Right renal cortex interstitium (tissue), 3 donors: ENCODE measurements at regions not wholly inside any gene's neighbourhood (a gene's known extent, or its start where the extent isn't known, plus 50 kb on each side); places are given as distances from the start of the nearest gene placed in this dataset.

ENCODE experiments used
- DNase-seq, 3 donors: peaks; one replicate each; pipeline ENCODE4 v3.0.0-alpha.2; 2013; ENCODE audit warnings: low read depth in 3 of 3, low spot score in 2 of 3

DNA sequence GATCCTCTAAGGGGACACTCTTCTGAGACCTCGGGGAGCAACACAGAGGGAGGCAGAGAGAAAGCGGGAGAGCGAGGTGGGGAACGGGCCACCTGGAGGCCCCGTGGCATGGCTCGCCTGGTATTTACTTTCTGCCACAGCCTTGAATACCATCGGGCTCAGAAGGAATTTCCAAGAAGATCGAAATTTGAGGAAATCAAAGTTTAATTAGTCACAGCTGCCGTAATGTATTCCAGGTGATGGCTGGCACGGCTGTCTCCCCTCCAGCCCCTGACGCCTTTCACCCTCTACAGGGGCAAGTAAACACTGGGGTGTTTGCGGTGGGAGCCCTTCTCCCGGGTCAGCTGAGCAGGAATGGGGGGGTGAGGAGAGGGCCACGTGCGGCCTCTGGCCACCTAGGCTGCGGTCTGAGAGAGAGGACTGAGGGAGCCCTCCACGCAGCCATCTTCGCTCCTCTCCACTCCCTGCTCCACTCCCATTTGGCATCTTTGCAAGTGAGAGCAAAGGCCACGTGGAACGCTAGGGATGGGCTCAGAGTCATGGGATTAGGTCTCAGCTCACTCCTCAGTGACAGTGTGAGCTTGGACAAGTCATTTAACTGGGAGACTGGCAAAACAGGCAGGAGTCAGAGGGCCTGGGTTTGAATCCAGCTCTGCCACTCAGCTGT lies 125.2 kb downstream of the SYF2 start:
- no peak for DNase-seq

DNA sequence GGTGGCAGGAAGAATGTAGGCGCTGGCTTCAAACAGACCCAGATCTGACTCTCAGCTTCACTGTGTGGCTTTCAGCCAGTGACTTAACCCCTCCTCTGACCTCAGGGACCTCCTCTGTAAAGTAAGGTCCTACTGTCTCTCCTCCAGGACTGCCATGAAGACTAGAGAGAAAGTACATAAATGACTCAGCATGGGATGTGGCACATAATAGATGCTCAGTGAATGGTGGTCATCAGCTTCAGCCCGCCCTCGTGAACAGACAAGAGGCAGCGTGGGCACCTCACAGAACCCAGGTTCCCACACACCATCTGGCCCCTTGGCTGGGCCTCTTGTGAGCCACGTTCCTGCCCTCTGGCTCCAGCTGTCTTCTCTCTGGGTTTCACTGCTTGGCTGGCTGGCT lies 126.0 kb downstream of the SYF2 start:
- DNase-seq = no peak

DNA sequence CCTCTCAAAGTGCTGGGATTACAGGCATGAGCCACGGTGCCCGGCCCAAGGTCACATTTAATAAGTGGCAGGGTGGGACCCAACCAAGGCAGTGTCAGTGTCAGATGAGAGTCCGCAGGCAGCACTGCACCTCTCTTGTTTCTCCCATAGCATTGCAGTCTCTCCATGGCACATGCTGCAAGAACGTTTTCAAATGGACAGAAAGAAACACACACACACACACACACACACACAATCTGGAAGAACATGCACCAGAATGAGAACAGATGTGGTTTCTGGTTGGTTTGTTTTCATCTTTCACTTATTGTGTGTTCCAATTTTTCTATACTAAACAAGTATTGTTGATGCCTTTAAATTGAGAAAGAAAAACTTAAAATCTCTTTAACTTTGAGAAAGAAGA lies 126.5 kb downstream of the SYF2 start:
- no peak for DNase-seq

DNA sequence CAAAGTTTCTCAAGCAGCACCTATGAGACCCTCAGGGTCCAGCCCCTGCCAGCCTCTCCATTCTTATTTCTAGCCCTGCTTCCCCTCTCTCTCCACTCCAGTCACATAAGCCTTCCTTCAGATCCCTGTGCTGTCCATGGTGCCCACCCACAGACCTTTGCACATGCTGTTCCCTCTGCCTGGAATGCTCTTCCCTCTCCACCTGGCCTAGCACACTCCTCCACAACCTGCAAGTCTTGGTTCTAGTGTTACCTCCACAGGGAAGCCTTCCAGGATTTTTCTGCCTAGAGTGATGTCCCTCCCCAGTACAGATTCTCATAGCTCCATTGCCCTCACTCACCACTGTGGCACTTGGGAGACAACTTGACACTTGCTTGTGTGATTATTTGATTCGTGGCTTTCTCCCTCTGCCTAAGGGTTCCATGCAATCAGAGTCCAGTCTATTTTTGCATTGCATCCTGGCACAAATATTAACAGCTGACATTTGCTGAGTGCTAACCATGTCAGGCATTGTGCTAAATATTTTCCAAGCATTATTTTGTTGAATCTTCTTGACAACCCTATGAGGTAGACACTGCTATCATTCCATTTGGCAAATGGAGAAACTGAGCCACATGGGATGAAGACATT lies 127.3 kb downstream of the SYF2 start:
- DNase-seq = no peak

DNA sequence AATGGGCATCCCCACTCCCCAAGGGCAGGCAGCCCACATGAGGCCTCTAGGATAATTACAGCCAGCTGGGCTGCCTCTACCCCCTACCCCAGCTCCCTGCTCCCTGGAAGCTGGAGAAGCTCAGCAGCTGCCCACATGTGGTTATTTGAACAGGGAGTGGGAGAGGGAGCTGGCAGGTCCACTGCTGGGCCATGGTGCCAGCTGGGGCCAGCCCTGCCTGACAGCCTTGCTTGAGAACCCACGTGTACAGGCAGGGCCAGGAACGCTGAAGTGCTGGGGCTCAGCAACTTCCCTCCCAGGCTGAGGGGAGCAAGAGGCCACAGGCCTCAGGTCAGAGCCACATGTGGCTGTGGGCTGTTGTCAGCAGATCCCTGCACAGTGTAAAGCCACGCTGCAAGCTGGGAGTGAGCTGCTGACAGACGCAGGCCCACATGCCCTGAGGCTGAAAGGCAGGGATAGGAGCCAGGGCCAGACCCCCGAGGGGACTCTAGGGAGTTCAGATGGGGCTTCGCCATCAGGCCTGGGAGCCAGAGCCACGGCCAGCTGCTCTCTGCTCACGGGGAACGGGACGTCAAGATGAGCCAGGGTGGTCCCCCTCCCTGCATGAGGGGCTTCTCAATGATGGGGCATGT lies 129.0 kb downstream of the SYF2 start:
- no peak for DNase-seq

DNA sequence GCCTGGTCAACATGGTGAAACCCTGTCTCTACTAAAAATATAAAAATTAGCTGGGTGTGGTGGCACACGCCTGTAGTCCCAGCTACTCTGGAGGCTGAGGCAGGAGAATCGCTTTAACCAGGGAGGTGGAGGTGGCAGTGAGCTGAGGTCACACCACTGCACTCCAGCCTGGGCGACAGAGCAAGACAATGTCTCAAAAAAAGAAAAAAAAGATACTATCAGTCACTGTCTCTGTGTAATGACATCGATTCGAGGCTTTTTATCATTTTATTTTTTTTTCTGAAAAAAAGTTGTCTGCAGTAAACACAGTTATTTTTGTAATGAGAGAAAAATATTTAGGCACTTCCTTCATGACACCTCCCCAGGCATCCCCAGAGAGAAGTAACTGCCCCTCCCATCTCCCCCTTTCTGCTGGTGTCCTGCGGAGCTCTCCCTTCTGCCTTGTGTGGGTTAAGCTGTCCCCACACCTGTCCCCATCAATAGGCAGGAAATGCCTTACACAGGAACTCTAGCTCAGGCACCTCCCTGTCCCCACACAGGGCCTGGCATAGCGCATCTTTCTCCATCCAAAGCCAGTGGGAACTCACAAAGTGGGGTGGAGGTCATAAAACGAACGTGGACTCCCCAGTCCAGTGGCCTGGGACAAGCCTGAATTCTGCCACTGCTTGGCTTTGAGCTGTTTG lies 132.0 kb downstream of the SYF2 start:
- no peak for DNase-seq

DNA sequence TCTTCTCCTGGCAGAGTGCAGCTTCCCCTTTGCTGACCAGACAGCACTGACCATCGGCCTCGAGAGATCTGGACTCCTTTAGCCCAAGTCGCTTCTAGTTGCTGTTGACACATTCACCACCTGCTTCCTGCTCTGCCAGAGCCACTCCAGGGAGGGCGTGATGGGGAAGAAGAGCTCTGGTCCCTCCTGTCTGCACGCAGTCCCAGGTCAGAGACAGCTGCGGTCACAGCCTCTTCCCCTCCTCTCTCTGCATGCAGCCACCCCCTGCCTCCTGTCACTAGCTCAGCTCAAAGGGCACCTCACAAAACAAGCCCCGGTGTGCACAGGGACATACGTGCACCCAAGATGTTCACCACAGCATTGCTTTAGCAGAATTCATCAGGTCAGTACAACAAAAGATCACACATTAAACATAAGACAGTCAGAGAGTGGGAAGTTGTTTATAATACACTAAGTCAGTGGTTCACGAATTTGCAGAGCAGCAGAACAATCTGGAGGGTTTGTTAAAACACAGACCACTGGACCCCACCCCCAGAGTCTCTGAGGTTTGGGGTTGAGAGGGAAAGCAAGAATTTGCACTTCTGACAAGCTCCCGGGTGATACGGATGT lies 132.9 kb downstream of the SYF2 start:
- no peak for DNase-seq

DNA sequence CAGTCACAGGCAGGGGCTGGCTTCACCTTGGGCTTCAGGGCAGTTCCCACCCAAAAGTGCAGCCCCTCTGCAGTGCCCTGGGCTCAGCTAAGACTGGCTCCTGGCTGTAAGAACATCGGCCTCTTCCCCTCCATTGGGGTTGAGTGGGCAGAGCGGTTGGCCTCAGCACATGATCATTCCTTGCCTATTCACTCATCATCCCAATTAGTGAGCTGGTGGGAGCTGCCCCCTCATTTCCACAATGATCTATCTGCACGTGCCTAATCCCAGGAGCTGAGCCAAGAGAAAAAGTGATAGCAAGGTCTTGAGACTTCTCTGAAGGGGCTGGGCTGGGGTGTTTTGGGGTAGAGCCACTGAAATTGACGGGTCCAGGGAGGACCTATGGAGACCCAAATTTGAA lies 133.6 kb downstream of the SYF2 start:
- DNase-seq = no peak

DNA sequence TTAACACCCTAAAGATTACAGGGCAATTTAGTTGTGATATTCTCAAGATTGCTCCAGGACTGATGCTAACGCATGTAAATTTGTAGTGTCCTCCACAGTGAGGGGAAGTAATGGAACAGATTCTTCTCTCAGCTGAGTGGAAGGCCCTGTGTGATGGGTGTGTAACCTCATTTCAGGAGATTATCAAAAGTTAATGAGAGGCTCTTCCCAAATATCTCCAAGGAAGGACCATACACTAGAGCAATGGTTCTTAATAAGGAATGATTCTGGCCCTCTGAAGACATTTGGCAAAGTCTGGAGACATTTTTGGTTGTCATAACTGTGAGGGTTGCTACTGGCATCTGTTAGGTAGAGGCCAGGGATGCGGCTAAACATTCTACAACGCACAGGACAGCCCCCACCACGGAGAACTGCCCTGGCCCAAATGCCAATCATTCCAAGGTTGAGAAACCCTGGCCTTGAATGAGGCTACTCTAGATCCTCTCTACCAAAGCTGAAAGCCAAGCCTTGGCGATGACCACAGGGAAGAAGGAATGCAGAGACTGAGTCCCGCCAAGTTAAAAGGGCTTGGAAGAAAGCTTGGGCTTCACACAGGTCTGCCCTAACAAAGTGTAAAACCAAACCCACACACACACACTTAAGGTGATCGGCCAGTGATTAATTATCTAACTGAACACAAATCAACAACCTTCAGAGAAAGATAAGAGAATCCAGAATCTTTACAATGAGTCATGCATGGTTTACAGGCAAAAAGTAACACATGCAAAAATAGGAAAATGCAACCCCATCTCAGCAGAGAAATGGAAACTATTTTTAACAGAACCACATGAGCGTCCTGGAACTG lies 135.8 kb downstream of the SYF2 start:
- no peak for DNase-seq

DNA sequence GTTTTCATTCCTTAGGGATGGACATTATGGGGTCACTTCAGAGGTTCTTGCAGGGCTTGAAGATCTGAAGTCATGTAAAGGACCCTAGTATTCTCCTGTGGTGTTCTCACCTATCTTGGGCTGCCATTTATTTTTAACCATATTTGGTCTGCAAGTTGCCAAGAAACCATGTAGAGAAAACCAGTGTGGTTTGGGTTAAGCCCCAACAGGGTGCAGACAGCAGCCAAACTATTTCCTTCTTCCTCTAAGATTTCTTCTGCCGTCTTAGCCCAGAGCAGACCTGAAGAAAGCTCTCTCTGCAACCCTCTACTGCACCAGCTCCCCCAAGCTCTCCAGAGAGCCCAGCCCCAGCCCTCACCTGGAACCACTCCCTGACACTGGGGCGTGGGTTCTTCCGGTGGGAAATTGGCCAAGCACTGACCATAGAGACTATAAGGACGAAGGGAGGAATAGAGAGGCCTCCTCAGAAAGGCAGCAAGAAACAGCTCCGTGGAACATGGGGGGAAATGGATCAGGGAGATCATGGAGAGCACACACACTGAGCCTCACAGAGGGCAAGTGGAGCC lies 136.6 kb downstream of the SYF2 start:
- no peak for DNase-seq

DNA sequence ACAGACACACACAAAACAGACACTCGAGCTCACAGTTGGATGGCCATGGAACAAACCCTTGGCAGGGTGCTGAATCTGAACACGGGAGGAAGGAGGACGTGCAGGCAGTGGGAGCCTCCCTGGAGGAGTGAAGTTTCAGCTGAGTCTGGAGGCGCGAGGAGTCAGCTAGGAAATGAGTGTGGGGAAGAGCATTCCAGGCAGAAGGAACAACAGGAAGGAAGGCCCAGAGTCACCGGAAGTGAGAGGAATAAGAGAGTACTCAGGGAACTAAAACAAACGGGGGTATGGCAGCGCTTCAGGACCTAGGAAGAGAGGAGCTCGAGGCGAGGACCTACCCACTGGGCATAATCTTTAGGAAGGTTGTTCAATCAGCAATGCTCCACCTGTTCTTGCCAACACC lies 137.3 kb downstream of the SYF2 start:
- DNase-seq = no peak

DNA sequence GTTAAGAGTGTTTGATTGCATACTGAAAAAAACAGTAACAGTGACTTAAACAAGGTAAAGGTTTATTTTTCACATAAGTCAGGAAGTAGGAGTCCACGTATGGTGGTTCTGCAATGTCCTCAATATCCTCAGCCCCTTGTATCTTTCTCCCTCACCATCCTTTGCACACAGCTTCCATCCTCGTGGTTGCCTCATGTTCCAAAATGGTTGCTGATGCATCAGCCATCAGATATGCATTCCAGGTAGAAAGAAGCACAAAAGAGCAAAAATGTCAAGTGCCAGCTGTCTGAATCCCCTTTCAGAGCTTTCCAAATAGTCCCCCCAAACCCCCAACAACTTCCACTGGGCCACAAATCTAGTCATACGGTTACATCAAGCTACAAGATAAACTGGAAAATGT lies 138.1 kb downstream of the SYF2 start:
- DNase-seq = no peak

DNA sequence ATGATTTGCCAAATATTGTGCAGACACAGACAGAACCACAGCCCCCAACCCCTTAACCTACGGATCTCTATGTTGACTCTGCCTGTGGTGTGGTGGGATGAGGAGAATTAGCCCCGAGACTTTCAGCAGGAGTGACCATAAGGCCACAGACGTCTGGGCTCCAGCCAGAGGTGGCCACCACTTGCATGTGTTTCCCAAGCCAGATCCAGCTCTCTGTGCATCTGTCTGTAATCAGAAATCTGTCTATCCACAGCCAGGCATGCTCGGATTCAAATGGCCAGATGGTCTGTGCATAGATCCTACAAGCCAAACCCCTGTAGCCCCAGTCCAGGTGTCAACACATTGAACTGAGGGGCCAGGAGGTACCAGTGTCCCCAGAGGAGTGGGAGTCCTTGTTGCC lies 140.6 kb downstream of the SYF2 start:
- no peak for DNase-seq

DNA sequence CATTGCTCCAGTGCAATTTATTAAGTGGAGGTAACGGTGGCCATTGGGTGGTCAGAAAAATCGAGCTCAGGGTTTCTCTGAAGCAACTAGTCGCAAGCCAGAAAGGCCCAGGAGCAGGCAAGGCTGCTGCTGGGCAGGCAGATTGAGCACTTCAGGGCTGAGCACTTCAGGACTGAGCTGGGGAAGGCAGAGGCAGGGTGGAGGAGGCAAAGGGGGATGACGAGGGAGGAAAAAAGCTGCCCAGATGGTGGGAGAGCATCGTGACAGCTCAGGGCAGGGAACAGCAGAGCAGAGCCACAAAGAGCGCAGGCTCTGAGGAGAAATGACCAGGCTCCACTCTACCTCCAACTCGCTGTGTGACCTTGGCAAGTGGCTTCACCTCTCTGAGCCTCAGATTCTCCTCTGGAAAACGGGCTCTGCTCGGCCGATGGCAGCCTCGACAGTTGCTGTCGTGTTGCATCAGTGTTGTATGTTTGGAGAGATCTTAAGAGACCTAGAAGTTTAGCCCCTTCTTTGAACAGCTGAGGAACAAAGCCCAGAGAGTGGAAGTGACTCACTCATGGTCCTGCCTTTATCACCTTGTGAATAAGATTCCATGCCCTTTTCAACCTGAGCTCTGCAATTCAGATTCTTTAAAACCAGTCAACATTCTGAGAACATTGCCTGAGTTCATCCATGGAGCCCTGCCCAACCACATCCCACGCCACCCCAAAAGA lies 141.4 kb downstream of the SYF2 start:
- no peak for DNase-seq

DNA sequence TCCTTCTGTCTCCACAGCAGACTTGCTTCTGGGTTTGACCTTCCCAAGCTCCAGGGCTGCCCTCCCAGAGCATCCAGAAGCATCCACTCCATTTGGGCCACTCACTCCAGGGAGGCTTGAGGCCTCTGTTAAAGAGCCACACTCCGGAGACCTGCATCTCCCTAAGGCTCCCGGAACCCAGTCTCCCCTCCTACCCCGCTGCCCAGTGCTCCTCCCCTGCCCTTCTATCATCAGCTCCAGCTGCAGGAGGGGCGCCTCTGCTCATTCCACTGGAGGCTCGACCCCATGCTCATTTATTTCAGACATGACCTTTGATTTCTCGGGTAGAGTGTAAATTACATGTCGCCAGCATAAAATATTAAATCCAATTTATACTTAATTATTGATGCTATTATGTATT lies 142.5 kb downstream of the SYF2 start:
- no peak for DNase-seq

DNA sequence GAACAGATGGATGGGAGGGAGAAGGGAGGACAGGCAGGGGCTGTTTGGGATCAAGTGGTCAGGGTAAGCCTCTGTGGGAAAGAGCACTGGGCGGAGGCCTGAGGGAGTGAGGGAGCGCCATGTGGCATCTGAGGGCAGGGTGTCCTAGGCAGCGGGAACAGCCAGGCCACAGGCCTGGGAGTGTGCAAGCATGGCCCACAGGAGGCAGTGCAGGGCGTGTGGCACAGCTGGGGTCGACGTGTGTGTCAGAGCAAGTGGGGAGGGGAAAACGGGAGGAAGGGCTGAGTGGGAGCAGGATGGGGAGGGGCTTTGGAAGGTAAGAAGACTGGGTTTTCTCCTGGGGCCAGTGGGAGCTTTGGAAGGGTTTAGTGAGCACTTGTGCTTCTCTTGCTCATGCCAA lies 143.4 kb downstream of the SYF2 start:
- DNase-seq = no peak

DNA sequence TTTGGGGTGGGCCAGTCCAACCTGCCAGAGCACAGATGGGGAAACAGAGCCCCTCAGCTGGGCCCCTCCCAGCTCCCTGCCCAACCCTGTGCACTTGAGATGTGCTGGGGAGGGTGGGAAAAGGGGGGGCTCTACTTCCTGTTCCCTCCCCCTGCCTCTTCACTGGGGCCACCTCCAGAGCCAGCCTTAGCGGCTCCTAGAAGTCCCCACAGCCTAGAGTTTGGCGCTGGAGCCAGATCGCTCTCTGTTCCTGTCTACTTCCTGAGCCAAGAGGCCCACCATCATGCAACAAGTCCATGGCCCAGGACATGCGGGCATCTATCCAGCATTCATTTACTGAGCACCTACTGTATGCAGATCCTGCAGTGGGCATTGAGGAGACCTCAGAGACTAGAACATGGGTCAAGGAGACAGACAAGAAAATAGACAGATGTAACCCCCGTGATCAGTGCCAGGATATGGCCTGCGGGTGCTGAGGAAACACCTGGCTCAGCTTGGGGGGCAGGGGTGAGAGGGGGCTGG lies 144.1 kb downstream of the SYF2 start:
- DNase-seq = no peak

DNA sequence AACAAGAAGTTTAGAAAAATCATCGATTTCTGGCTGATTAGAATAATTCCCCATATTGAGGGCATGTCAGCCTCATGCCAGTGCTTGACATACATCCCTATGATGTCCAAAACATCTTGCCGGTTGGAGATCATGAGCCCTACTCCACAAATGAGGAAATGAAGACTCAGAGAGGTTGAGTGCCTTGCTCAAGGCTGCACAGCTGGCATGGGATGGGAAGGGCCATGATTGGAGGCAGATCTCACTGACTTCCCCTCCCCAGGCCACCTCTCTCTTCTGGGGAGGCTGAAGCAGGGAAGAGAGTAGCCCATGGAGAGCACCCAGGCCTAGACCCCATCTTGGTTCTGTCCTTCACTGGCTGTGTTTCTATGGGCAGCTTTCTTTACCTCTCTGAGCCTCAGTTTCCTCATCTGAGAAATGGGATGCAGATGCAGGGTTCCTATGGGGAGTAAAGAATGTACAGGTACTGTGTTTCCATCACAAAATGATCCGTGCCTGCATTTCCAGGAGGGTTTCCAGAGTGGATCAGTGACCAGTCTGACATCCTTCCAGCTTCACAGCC lies 145.7 kb downstream of the SYF2 start:
- no peak for DNase-seq

DNA sequence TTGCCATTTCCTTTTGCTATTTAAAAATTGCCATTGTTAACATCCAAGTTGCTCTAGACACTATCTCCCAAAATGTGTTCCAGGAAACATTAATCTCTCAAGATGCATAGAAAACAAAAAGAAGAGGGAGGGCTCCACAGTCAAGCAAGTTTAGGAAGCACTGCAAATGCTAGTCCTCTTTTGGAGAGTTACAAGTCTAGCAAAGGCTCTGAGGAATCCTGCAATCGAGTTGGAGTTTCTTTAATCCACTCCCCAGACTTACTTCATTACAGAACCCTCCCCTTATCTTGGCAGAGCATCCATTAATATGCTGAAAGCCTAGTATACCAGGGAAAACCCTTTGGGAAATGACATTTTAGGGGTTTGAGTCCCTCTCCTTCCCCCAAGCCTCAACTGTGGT lies 147.9 kb downstream of the SYF2 start:
- no peak for DNase-seq
